ENCODE measurements at regions not wholly inside any gene's neighbourhood (a gene's known extent, or its start where the extent isn't known, plus 50 kb on each side); places are given as distances from the start of the nearest gene placed in this dataset.

GRCh38 chr3:44106756-44107155 is 134.9 kb upstream of the TOPAZ1 start:
- DNase-seq: no peak

GRCh38 chr3:44108481-44108880 is 133.2 kb upstream of the TOPAZ1 start:
- no peaks in the 10 kb centered on the region for H3K4me1 ChIP-seq
- H3K36me3 ChIP-seq: no peaks in the 10 kb centered on the region
- H3K27me3 ChIP-seq: peaks cover 5% of the 10 kb centered on the region
- H3K9me3 ChIP-seq: no peaks in the 10 kb centered on the region
- intact Hi-C loops (cut with DNase I): no loop called here
- TF ChIP-seq CTCF (IDR thresholded peaks at IDR 0.05): no peak
- no peak for DNase-seq
- H3K4me3 ChIP-seq: no peak overlapping the region
- H3K27ac ChIP-seq: no peak overlapping the region
- ATAC-seq: no peak

More at GRCh38 chr3:44106756-44107155, 134.9 kb upstream of the TOPAZ1 start:
- Histone ChIP-seq H3K27me3 (peaks cover 10% of the 10 kb centered on the region), H3K4me1 (no peaks in the 10 kb centered on the region), H3K36me3 (no peaks in the 10 kb centered on the region), H3K4me3 (no peak overlapping the region), H3K27ac (no peak overlapping the region), H3K9me3 (no peaks in the 10 kb centered on the region)
- intact Hi-C loops (cut with DNase I): no loop called here
- TF ChIP-seq CTCF (IDR thresholded peaks at IDR 0.05): no peak
- no peak for ATAC-seq

- H3K4me1 ChIP-seq: no peaks in the 10 kb centered on the region
- ATAC-seq (no peak), DNase-seq (no peak)
- intact Hi-C loops (cut with DNase I): no loop called here
- no peaks in the 10 kb centered on the region for H3K9me3 ChIP-seq
- H3K27me3 ChIP-seq: no peaks in the 10 kb centered on the region
- H3K4me3 ChIP-seq: no peak overlapping the region
- H3K36me3 ChIP-seq: no peaks in the 10 kb centered on the region
- H3K27ac ChIP-seq: no peak overlapping the region
- TF ChIP-seq CTCF (IDR thresholded peaks at IDR 0.05): no peak
Observed at GRCh38 chr3:44109771-44110361, 131.8 kb upstream of the TOPAZ1 start.

- Histone ChIP-seq H3K4me1 (no peaks in the 10 kb centered on the region), H3K4me3 (no peak overlapping the region), H3K36me3 (no peaks in the 10 kb centered on the region), H3K27me3 (no peaks in the 10 kb centered on the region), H3K27ac (no peak overlapping the region), H3K9me3 (no peaks in the 10 kb centered on the region)
- intact Hi-C loops (cut with DNase I): no loop called here
- peak; percentile 21 for ATAC-seq
- no peak for DNase-seq
- TF ChIP-seq CTCF (IDR thresholded peaks at IDR 0.05): no peak
Observed at GRCh38 chr3:44110648-44111047, 131.0 kb upstream of the TOPAZ1 start.

- DNase-seq (no peak), ATAC-seq (no peak)
- TF ChIP-seq CTCF (IDR thresholded peaks at IDR 0.05): no peak
- H3K9me3 ChIP-seq: no peaks in the 10 kb centered on the region
- H3K4me1 ChIP-seq: no peaks in the 10 kb centered on the region
- no peak overlapping the region for H3K4me3 ChIP-seq
- no peaks in the 10 kb centered on the region for H3K27me3 ChIP-seq
- H3K36me3 ChIP-seq: no peaks in the 10 kb centered on the region
- no peak overlapping the region for H3K27ac ChIP-seq
- intact Hi-C loops (cut with DNase I): no loop called here
Observed at GRCh38 chr3:44111482-44111881, 130.2 kb upstream of the TOPAZ1 start.

GRCh38 chr3:44114142-44114541 is 127.5 kb upstream of the TOPAZ1 start:
- DNase-seq: no peak
- intact Hi-C loops (cut with DNase I): no loop called here
- no peak overlapping the region for H3K4me3 ChIP-seq
- ATAC-seq: peak; percentile 51
- H3K27ac ChIP-seq: no peak overlapping the region
- no peak for TF ChIP-seq CTCF (IDR thresholded peaks at IDR 0.05)
- H3K4me1 ChIP-seq: no peaks in the 10 kb centered on the region
- no peaks in the 10 kb centered on the region for H3K27me3 ChIP-seq
- no peaks in the 10 kb centered on the region for H3K9me3 ChIP-seq
- H3K36me3 ChIP-seq: no peaks in the 10 kb centered on the region
